Activated T-helper 2 cell treated with anti-CD3 and anti-CD28 coated beads, Interferon-gamma antibody, Interleukin-2, Interleukin-4, amounts not matched to agents 10 μg/mL and 5 μg/mL and 100 μg/mL, durations not matched to agents 14 hours and 24 hours and 36 hours (primary cell): ENCODE measurements at regions not wholly inside any gene's neighbourhood (a gene's known extent, or its start where the extent isn't known, plus 50 kb on each side); places are given as distances from the start of the nearest gene placed in this dataset.

Experiments used
- DNase-seq: peaks from one replicate; pipeline ENCODE4 v3.0.0; 2021; ENCODE audit warnings: low spot score
- H3K27ac Mint-ChIP-seq: one replicate; pipeline ENCODE4 v1.8.0; 2021; ENCODE audit warnings: mixed read lengths
- H3K27me3 Mint-ChIP-seq: one replicate; pipeline ENCODE4 v1.8.0; 2021; ENCODE audit warnings: low read depth, mixed read lengths
- H3K36me3 Mint-ChIP-seq: one replicate; pipeline ENCODE4 v1.8.0; 2021; ENCODE audit warnings: low read depth, mixed read lengths
- H3K4me1 Mint-ChIP-seq: one replicate; pipeline ENCODE4 v1.8.0; 2021; ENCODE audit warnings: low read depth, mixed read lengths
- H3K4me3 Mint-ChIP-seq: one replicate; pipeline ENCODE4 v1.8.0; 2021; ENCODE audit warnings: low read depth, mild to moderate bottlenecking, moderate library complexity, mixed read lengths
- H3K9me3 Mint-ChIP-seq: one replicate; pipeline ENCODE4 v1.8.0; 2021; ENCODE audit warnings: mixed read lengths
- intact Hi-C: fragments of 100-400 bp; cut with micrococcal nuclease; formaldehyde crosslinking; loops from one replicate; pipeline ENCODE4 v1.15.1; 2023

GRCh38 chr14:25246751-25247150, 196.8 kb upstream of the STXBP6 start:
- no peaks in the 10 kb centered on the region for H3K36me3 Mint-ChIP-seq
- no peak for DNase-seq
- H3K4me1 Mint-ChIP-seq: no peaks in the 10 kb centered on the region
- no peaks in the 10 kb centered on the region for H3K9me3 Mint-ChIP-seq
- H3K4me3 Mint-ChIP-seq: no peak overlapping the region
- H3K27ac Mint-ChIP-seq: no peak overlapping the region
- H3K27me3 Mint-ChIP-seq: no peaks in the 10 kb centered on the region
- intact Hi-C loops: no loop called here

- DNase-seq: no peak
- H3K27ac Mint-ChIP-seq: no peak overlapping the region
- H3K27me3 Mint-ChIP-seq: no peaks in the 10 kb centered on the region
- H3K4me3 Mint-ChIP-seq: no peak overlapping the region
- H3K9me3 Mint-ChIP-seq: no peaks in the 10 kb centered on the region
- intact Hi-C loops: no loop called here
- H3K36me3 Mint-ChIP-seq: no peaks in the 10 kb centered on the region
- no peaks in the 10 kb centered on the region for H3K4me1 Mint-ChIP-seq
Measured at GRCh38 chr14:25239170-25239569, 189.2 kb upstream of the STXBP6 start.

- no peaks in the 10 kb centered on the region for H3K4me1 Mint-ChIP-seq
- no peak overlapping the region for H3K27ac Mint-ChIP-seq
- no peak for DNase-seq
- no peak overlapping the region for H3K4me3 Mint-ChIP-seq
- no peaks in the 10 kb centered on the region for H3K27me3 Mint-ChIP-seq
- no peaks in the 10 kb centered on the region for H3K36me3 Mint-ChIP-seq
- H3K9me3 Mint-ChIP-seq: no peaks in the 10 kb centered on the region
- intact Hi-C loops: no loop called here
Measured at GRCh38 chr14:25237845-25238244, 187.9 kb upstream of the STXBP6 start.

- Mint-ChIP-seq H3K27me3 (no peaks in the 10 kb centered on the region), H3K36me3 (no peaks in the 10 kb centered on the region), H3K4me3 (no peak overlapping the region), H3K9me3 (no peaks in the 10 kb centered on the region), H3K27ac (no peak overlapping the region), H3K4me1 (no peaks in the 10 kb centered on the region)
- no peak for DNase-seq
- intact Hi-C loops: no loop called here
Measured at GRCh38 chr14:25233613-25234012, 183.7 kb upstream of the STXBP6 start.

GRCh38 chr14:25231004-25231403, 181.1 kb upstream of the STXBP6 start:
- H3K27ac Mint-ChIP-seq: no peak overlapping the region
- H3K9me3 Mint-ChIP-seq: no peaks in the 10 kb centered on the region
- intact Hi-C loops: no loop called here
- H3K4me3 Mint-ChIP-seq: no peak overlapping the region
- no peaks in the 10 kb centered on the region for H3K27me3 Mint-ChIP-seq
- no peaks in the 10 kb centered on the region for H3K4me1 Mint-ChIP-seq
- no peak for DNase-seq
- H3K36me3 Mint-ChIP-seq: no peaks in the 10 kb centered on the region

- Mint-ChIP-seq H3K27me3 (no peaks in the 10 kb centered on the region), H3K36me3 (no peaks in the 10 kb centered on the region), H3K4me1 (no peaks in the 10 kb centered on the region), H3K9me3 (no peaks in the 10 kb centered on the region), H3K27ac (no peak overlapping the region), H3K4me3 (no peak overlapping the region)
- intact Hi-C loops: no loop called here
- DNase-seq: no peak
Measured at GRCh38 chr14:25226214-25226613, 176.3 kb upstream of the STXBP6 start.

- Mint-ChIP-seq H3K27ac (no peak overlapping the region), H3K27me3 (no peaks in the 10 kb centered on the region)
Measured at GRCh38 chr14:25222256-25222655, 172.3 kb upstream of the STXBP6 start.

GRCh38 chr14:25220514-25220913, 170.6 kb upstream of the STXBP6 start:
- no peak for DNase-seq
- intact Hi-C loops: no loop called here
- H3K9me3 Mint-ChIP-seq: no peaks in the 10 kb centered on the region
- H3K27me3 Mint-ChIP-seq: no peaks in the 10 kb centered on the region
- no peaks in the 10 kb centered on the region for H3K4me1 Mint-ChIP-seq
- no peak overlapping the region for H3K4me3 Mint-ChIP-seq
- no peak overlapping the region for H3K27ac Mint-ChIP-seq
- no peaks in the 10 kb centered on the region for H3K36me3 Mint-ChIP-seq

More at GRCh38 chr14:25222256-25222655, 172.3 kb upstream of the STXBP6 start:
- H3K36me3 Mint-ChIP-seq: no peaks in the 10 kb centered on the region
- no peak for DNase-seq
- no peaks in the 10 kb centered on the region for H3K4me1 Mint-ChIP-seq
- intact Hi-C loops: no loop called here
- H3K4me3 Mint-ChIP-seq: no peak overlapping the region
- no peaks in the 10 kb centered on the region for H3K9me3 Mint-ChIP-seq

- Mint-ChIP-seq H3K36me3 (no peaks in the 10 kb centered on the region), H3K4me1 (no peaks in the 10 kb centered on the region), H3K9me3 (peaks cover 10% of the 10 kb centered on the region), H3K27me3 (no peaks in the 10 kb centered on the region), H3K4me3 (no peak overlapping the region), H3K27ac (no peak overlapping the region)
- DNase-seq: no peak
- intact Hi-C loops: no loop called here
Measured at GRCh38 chr14:25215607-25216006, 165.7 kb upstream of the STXBP6 start.

- Mint-ChIP-seq H3K27ac (no peak overlapping the region), H3K27me3 (no peaks in the 10 kb centered on the region), H3K4me3 (no peak overlapping the region), H3K9me3 (peaks cover 7% of the 10 kb centered on the region), H3K36me3 (no peaks in the 10 kb centered on the region), H3K4me1 (no peaks in the 10 kb centered on the region)
- DNase-seq: no peak
- intact Hi-C loops: no loop called here
Measured at GRCh38 chr14:25197885-25198284, 147.9 kb upstream of the STXBP6 start.

- Mint-ChIP-seq H3K4me1 (no peaks in the 10 kb centered on the region), H3K27ac (no peak overlapping the region), H3K9me3 (peaks cover 6% of the 10 kb centered on the region), H3K27me3 (no peaks in the 10 kb centered on the region), H3K4me3 (no peak overlapping the region), H3K36me3 (no peaks in the 10 kb centered on the region)
- intact Hi-C loops: no loop called here
- no peak for DNase-seq
Measured at GRCh38 chr14:25180221-25180620, 130.3 kb upstream of the STXBP6 start.

- Mint-ChIP-seq H3K27me3 (no peaks in the 10 kb centered on the region), H3K9me3 (no peaks in the 10 kb centered on the region), H3K4me3 (no peak overlapping the region), H3K4me1 (no peaks in the 10 kb centered on the region), H3K36me3 (no peaks in the 10 kb centered on the region), H3K27ac (no peak overlapping the region)
- DNase-seq: no peak
- intact Hi-C loops: no loop called here
Measured at GRCh38 chr14:25178255-25178654, 128.3 kb upstream of the STXBP6 start.

GRCh38 chr14:25150934-25151790, 101.2 kb upstream of the STXBP6 start:
- Mint-ChIP-seq H3K9me3 (no peaks in the 10 kb centered on the region), H3K4me3 (no peak overlapping the region), H3K27ac (no peak overlapping the region), H3K36me3 (no peaks in the 10 kb centered on the region), H3K4me1 (no peaks in the 10 kb centered on the region), H3K27me3 (peaks cover 1% of the 10 kb centered on the region)
- intact Hi-C loops: no loop called here
- DNase-seq: no peak
